AG04449 (cell line): ENCODE measurements at regions not wholly inside any gene's neighbourhood (a gene's known extent, or its start where the extent isn't known, plus 50 kb on each side); places are given as distances from the start of the nearest gene placed in this dataset.

Source experiments
- CTCF ChIA-PET: fragments of 350-600 bp; formaldehyde crosslinking; extraction: SDS; loops from one replicate; lab custom pipeline; 2021; ENCODE audit warnings: antibody characterized with exemption; lab: Yijun Ruan, JAX
- POLR2A ChIA-PET: fragments of 400-600, 350-600 bp; formaldehyde crosslinking; extraction: SDS; loops from one replicate; lab custom pipeline; 2020; ENCODE audit warnings: antibody characterized with exemption, inconsistent platforms; lab: Yijun Ruan, JAX
- DNase-seq: peaks from one replicate; pipeline ENCODE4 v3.0.0-alpha.2; 2010; ENCODE audit warnings: low read depth, low spot score
- H3K4me3 ChIP-seq: 2 replicates; pipeline ENCODE4 v1.5.1; 2011; ENCODE audit warnings: low read depth, mild to moderate bottlenecking, control low read depth, low read length
- CTCF ChIP-seq: IDR thresholded peaks from one replicate; pipeline ENCODE4 v1.5.1; 2011; ENCODE audit warnings: mild to moderate bottlenecking, moderate library complexity, low read length, control low read depth, inconsistent platforms; ENCODE audit not compliant: insufficient read depth; ENCODE audit errors: missing control alignments

- no peak overlapping the region for H3K4me3 ChIP-seq
- DNase-seq, result no peak
- TF ChIP-seq CTCF, result no peak
- ChIA-PET CTCF (no interaction called here), POLR2A (no interaction called here)
Observed at GRCh38 chr1:213821175-213821942, 166.4 kb upstream of the PROX1 start.

DNA sequence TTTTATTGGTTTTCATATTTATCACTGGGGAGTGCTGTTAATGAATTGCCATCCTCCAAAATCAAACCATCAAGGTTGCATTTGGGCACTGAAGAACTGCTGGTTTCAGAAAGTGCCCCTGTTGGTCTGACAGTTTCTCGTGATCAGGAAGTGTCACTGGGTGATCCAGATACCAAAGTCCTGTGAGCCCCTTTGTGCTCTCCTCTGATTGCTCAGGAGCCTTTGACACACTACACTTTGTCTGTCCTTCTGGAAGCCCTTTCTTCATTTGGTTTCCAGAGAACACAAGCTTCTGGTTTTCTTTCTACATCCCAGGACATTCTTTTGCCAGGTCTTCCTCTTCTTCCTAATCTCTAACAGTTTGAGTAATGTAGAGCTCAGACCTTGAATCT, 165.8 kb upstream of the PROX1 start:
- no peak for DNase-seq
- ChIA-PET CTCF (no interaction called here), POLR2A (no interaction called here)
- H3K4me3 ChIP-seq, result no peak overlapping the region
- no peak for TF ChIP-seq CTCF

DNA sequence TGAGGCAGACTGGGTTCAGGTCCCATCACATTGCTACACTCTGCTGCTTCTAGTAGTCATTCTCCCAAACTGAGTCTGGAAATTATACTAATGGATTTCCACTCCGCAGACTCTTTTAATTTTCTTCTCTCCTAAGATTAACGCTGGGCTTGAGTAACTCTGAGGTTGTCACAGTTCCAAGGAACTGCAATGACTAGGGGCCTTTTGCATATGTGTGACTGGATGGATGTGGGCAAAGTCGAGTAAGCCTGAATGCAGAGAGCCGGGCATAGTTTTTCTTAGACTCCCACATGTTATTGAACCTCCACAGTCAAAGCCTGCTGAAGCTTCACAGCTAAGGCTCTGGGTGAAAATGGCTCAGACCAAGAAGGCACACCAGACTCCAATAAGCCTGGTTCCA, 160.9 kb upstream of the PROX1 start:
- DNase-seq, result no peak
- no peak overlapping the region for H3K4me3 ChIP-seq
- no peak for TF ChIP-seq CTCF
- CTCF ChIA-PET, result no interaction called here
- POLR2A ChIA-PET, result no interaction called here

DNA sequence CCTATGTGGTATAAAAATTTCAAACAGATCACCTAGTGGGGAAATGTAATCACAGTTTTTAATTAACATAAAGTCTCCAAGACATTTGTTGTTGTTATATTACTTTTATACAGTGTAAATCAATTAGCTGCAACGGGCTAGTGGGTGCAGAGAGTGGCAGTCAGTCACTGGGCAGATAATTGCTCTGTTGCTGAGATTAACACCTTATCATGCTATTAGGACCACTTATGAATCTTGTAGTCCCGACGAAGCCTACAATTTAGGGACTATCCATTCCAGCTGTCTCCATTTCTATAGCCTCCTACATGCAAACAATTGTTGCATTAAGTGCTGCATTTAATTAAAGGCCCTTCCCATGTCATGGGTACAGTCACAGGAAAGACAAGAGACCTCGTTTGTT, 158.9 kb upstream of the PROX1 start:
- ChIA-PET POLR2A (no interaction called here), CTCF (no interaction called here)
- no peak for TF ChIP-seq CTCF
- no peak for DNase-seq
- H3K4me3 ChIP-seq, result no peak overlapping the region

GRCh38 chr1:213829780-213830179, 158.0 kb upstream of the PROX1 start:
- ChIA-PET CTCF (no interaction called here), POLR2A (no interaction called here)
- TF ChIP-seq CTCF, result no peak
- H3K4me3 ChIP-seq, result no peak overlapping the region
- DNase-seq, result no peak

DNA sequence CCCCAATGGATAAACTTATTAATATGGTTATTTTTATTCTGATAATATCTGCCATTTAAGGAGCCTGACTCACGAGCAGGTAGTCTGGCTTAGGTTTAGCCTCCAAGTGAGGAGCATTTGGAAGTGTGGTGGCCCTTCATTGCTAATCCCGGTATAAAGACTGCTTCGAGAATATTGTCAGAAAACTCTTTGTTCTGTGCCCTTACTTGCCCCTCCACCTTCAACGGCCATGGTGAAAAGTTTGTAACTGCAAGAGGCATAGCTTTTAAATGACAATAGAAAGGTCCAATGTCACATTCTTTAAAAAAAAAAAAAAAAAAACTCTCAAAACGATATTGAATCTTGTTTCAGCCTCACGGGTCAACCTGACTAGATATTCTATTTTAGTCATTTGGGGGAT, 157.4 kb upstream of the PROX1 start:
- no peak for DNase-seq
- POLR2A ChIA-PET, result no interaction called here
- no peak overlapping the region for H3K4me3 ChIP-seq
- CTCF ChIA-PET, result no interaction called here
- no peak for TF ChIP-seq CTCF
